ENCODE measurements at regions not wholly inside any gene's neighbourhood (a gene's known extent, or its start where the extent isn't known, plus 50 kb on each side); places are given as distances from the start of the nearest gene placed in this dataset.

GRCh38 chr11:134745456-134745855 is 333.4 kb upstream of the B3GAT1 start:
- Histone ChIP-seq H3K9me3 (replicated peaks; ENCODE audit: control insufficient read depth, insufficient read depth, low read depth, low read length) (no peaks in the 10 kb centered on the region), H2AFZ (ENCODE audit: low read depth, low read length) (no peak overlapping the region), H3K4me1 (replicated peaks in 1 of 2; ENCODE audit: control insufficient read depth in 2 of 2, insufficient read depth in 2 of 2, low read length in 2 of 2) (no peaks in the 10 kb centered on the region), H3K27ac (ENCODE audit: extremely low read depth, low read depth, low read length) (no peak overlapping the region), H3K27me3 (ENCODE audit: control insufficient read depth in 2 of 2, insufficient read depth in 2 of 2, low read length in 2 of 2) (no peaks in the 10 kb centered on the region), H3K9me1 (ENCODE audit: control insufficient read depth, insufficient read depth, low read length) (no peaks in the 10 kb centered on the region), H3K36me3 (ENCODE audit: control insufficient read depth, insufficient read depth, low read length) (no peaks in the 10 kb centered on the region), H3K4me3 (no peak overlapping the region), H3K79me2 (ENCODE audit: control insufficient read depth, insufficient read depth, low read length) (no peaks in the 10 kb centered on the region), H4K20me1 (replicated peaks; ENCODE audit: control insufficient read depth, insufficient read depth, low read length) (no peaks in the 10 kb centered on the region; the same call in 1 of the 2 replicates), H3K4me2 (ENCODE audit: insufficient read depth, low read length) (no peak overlapping the region), H3K9ac (ENCODE audit: insufficient read depth in 1 of 2, low read depth in 2 of 2, low read length in 2 of 2) (no peak overlapping the region)
- BruUV-seq (replicated peaks) = no TSS peak
- ChIA-PET POLR2A (no interaction called here), CTCF (ENCODE audit: low intra/inter-chr PET ratio) (no interaction called here)
- FAIRE-seq = no peak
- DNase-seq (ENCODE audit: extremely low read depth in 1 of 4, low spot score in 3 of 4) = no peak
- TF ChIP-seq ZNF134 (CRISPR knock-in tag; conservative IDR thresholded peaks at IDR 0.05) = no peak
- no peak for TF ChIP-seq KDM2B (CRISPR knock-in tag; IDR thresholded peaks at IDR 0.05)
- TF ChIP-seq ZNF311 (CRISPR knock-in tag; IDR thresholded peaks at IDR 0.05) = no peak
- TF ChIP-seq ZBTB49 (CRISPR knock-in tag; IDR thresholded peaks at IDR 0.05; ENCODE audit: borderline replicate concordance) = no peak
- no peak for ATAC-seq
- intact Hi-C loops (cut with micrococcal nuclease) = no loop called here
- in situ Hi-C loops (cut with MboI) = no loop called here
- 0% methylated on average over 3 of the region's 3 CpGs for WGBS (ENCODE audit: insufficient coverage, low coverage, missing lambda C conversion rate)

DNA sequence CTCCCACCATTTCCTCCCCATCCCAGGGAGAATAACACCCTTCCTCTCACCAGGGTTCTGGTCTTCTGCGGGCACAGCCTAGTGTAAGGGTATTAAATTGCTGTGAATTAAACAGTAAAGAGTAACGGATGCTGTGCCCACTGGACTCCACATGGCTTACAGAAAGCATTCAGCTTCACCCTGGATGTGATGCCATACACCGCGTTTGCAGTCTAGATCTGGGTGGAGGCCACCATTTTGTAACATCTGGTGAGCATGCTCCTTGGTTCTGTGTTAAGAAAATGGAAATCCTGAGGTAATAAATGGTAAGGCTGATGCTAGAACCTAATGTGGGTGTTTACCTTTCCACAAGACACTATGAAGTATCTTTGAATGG is 331.8 kb upstream of the B3GAT1 start:
- no peak for ATAC-seq
- Histone ChIP-seq H3K9ac (ENCODE audit: insufficient read depth in 1 of 2, low read depth in 2 of 2, low read length in 2 of 2) (no peak overlapping the region), H2AFZ (ENCODE audit: low read depth, low read length) (no peak overlapping the region), H3K79me2 (ENCODE audit: control insufficient read depth, insufficient read depth, low read length) (no peaks in the 10 kb centered on the region), H3K4me1 (replicated peaks in 1 of 2; ENCODE audit: control insufficient read depth in 2 of 2, insufficient read depth in 2 of 2, low read length in 2 of 2) (no peaks in the 10 kb centered on the region), H3K9me3 (replicated peaks; ENCODE audit: control insufficient read depth, insufficient read depth, low read depth, low read length) (no peaks in the 10 kb centered on the region), H3K9me1 (ENCODE audit: control insufficient read depth, insufficient read depth, low read length) (no peaks in the 10 kb centered on the region), H3K27ac (ENCODE audit: extremely low read depth, low read depth, low read length) (no peak overlapping the region), H3K36me3 (ENCODE audit: control insufficient read depth, insufficient read depth, low read length) (no peaks in the 10 kb centered on the region), H3K27me3 (ENCODE audit: control insufficient read depth in 2 of 2, insufficient read depth in 2 of 2, low read length in 2 of 2) (peaks cover 0 to 3% of the 10 kb centered on the region in 2 experiments; a peak in 2 of 5 replicates), H3K4me2 (ENCODE audit: insufficient read depth, low read length) (no peak overlapping the region), H3K4me3 (no peak overlapping the region), H4K20me1 (replicated peaks; ENCODE audit: control insufficient read depth, insufficient read depth, low read length) (no peaks in the 10 kb centered on the region; the same call in 1 of the 2 replicates)
- intact Hi-C loops (cut with micrococcal nuclease) (no loop called here), in situ Hi-C loops (cut with MboI) (no loop called here)
- POLR2A ChIA-PET = interaction anchor here (0.6 kb wide), 1 partner anchor 66 kb away, joined by 4 read pairs; no protein-coding TSS in a partner anchor
- WGBS (ENCODE audit: insufficient coverage, low coverage, missing lambda C conversion rate) = 4% methylated on average over 4 of the region's 4 CpGs
- no TSS peak for BruUV-seq (replicated peaks)
- no peak for FAIRE-seq
- no peak for DNase-seq (ENCODE audit: extremely low read depth in 1 of 4, low spot score in 3 of 4)
- CTCF ChIA-PET (ENCODE audit: low intra/inter-chr PET ratio) = no interaction called here
- TF ChIP-seq TARDBP (IDR thresholded peaks at IDR 0.05) (no peak), TBL1XR1 (IDR thresholded peaks at IDR 0.05; ENCODE audit: low read length in 2 of 2) (no peak), ZNF134 (CRISPR knock-in tag; conservative IDR thresholded peaks at IDR 0.05) (no peak), JUN (IDR thresholded peaks at IDR 0.05; ENCODE audit: borderline replicate concordance, low read depth, low read length) (no peak), JUN (CRISPR knock-in tag; IDR thresholded peaks at IDR 0.05; ENCODE audit: borderline replicate concordance) (no peak), CHD4 (IDR thresholded peaks at IDR 0.05; ENCODE audit: insufficient read depth, insufficient replicate concordance, low read depth, low read length, poor library complexity, severe bottlenecking) (no peak)
- TF ChIP-seq, protein P1, sequence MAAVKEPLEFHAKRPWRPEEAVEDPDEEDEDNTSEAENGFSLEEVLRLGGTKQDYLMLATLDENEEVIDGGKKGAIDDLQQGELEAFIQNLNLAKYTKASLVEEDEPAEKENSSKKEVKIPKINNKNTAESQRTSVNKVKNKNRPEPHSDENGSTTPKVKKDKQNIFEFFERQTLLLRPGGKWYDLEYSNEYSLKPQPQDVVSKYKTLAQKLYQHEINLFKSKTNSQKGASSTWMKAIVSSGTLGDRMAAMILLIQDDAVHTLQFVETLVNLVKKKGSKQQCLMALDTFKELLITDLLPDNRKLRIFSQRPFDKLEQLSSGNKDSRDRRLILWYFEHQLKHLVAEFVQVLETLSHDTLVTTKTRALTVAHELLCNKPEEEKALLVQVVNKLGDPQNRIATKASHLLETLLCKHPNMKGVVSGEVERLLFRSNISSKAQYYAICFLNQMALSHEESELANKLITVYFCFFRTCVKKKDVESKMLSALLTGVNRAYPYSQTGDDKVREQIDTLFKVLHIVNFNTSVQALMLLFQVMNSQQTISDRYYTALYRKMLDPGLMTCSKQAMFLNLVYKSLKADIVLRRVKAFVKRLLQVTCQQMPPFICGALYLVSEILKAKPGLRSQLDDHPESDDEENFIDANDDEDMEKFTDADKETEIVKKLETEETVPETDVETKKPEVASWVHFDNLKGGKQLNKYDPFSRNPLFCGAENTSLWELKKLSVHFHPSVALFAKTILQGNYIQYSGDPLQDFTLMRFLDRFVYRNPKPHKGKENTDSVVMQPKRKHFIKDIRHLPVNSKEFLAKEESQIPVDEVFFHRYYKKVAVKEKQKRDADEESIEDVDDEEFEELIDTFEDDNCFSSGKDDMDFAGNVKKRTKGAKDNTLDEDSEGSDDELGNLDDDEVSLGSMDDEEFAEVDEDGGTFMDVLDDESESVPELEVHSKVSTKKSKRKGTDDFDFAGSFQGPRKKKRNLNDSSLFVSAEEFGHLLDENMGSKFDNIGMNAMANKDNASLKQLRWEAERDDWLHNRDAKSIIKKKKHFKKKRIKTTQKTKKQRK (IDR thresholded peaks at IDR 0.05; ENCODE audit: borderline replicate concordance, low read depth, low read length) = no peak
